A549 (cell line): ENCODE measurements at regions not wholly inside any gene's neighbourhood (a gene's known extent, or its start where the extent isn't known, plus 50 kb on each side); places are given as distances from the start of the nearest gene placed in this dataset.

Experiments used
- POLR2A ChIP-seq: IDR thresholded peaks from 2 replicates; pipeline ENCODE4 v1.6.1; 2012; ENCODE audit warnings: mild to moderate bottlenecking, low read length
- TF ChIP-seq, protein P1 (sequence below): fragments of 200-600 bp; sonication (generic); IDR thresholded peaks from 2 replicates; pipeline ENCODE4 v1.6.1; 2016; ENCODE audit warnings: antibody characterized with exemption, mild to moderate bottlenecking, moderate library complexity

DNA sequence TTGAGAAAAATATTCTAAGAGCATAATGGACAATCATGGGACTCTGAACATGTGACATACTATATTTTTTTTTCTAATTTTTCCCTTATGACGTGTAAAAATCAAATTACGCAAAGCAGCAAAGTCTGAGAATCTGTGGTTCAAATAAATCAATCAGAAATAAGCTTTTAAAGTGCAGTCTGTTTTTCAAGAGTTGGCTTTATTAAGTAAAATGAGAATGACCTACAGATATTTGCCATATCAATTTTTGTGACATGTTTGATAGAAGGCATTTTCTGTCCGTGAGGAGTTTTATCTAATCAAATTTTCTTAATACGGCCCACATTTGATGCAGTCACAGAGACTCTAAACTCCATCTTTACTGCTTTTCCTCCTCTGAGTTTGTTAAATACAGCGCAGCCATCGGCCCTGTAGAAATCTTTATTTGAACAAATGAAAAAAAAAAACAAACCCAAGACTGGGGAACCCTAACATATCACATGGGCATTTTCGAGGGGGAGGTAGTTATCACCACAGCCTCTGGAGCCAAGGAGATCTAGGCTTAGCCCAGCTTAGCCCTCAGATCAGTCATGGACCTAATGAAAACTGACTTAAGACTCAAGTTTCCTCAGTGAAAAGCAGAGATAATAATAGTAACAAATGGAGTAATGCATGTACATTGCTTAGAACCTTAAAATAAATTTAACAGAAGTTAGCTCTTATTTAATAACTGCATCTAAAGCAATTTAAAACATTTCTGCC, 263.6 kb upstream of the C9orf72 start:
- no peak for TF ChIP-seq POLR2A
- TF ChIP-seq, protein P1, sequence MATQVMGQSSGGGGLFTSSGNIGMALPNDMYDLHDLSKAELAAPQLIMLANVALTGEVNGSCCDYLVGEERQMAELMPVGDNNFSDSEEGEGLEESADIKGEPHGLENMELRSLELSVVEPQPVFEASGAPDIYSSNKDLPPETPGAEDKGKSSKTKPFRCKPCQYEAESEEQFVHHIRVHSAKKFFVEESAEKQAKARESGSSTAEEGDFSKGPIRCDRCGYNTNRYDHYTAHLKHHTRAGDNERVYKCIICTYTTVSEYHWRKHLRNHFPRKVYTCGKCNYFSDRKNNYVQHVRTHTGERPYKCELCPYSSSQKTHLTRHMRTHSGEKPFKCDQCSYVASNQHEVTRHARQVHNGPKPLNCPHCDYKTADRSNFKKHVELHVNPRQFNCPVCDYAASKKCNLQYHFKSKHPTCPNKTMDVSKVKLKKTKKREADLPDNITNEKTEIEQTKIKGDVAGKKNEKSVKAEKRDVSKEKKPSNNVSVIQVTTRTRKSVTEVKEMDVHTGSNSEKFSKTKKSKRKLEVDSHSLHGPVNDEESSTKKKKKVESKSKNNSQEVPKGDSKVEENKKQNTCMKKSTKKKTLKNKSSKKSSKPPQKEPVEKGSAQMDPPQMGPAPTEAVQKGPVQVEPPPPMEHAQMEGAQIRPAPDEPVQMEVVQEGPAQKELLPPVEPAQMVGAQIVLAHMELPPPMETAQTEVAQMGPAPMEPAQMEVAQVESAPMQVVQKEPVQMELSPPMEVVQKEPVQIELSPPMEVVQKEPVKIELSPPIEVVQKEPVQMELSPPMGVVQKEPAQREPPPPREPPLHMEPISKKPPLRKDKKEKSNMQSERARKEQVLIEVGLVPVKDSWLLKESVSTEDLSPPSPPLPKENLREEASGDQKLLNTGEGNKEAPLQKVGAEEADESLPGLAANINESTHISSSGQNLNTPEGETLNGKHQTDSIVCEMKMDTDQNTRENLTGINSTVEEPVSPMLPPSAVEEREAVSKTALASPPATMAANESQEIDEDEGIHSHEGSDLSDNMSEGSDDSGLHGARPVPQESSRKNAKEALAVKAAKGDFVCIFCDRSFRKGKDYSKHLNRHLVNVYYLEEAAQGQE: no peak
